Lower lobe of right lung (tissue), 2 donors: ENCODE measurements at regions not wholly inside any gene's neighbourhood (a gene's known extent, or its start where the extent isn't known, plus 50 kb on each side); places are given as distances from the start of the nearest gene placed in this dataset.

Experiments
- ATAC-seq, 2 donors: fragments of 200-7000 bp; cut with Tn5 transposase; one replicate each; pipeline ENCODE4 v1.9.1; 2020 to 2022; ENCODE audit warnings: mild to moderate bottlenecking in 2 of 2, moderate library complexity in 2 of 2
- DNase-seq: peaks from one replicate; pipeline ENCODE4 v3.0.0-alpha.2; 2020
- H3K27ac ChIP-seq: fragments of 200-600 bp; one replicate; pipeline ENCODE4 v1.8.0; 2022
- H3K27me3 ChIP-seq: fragments of 200-600 bp; one replicate; pipeline ENCODE4 v1.8.0; 2022; ENCODE audit warnings: low read depth
- H3K36me3 ChIP-seq: fragments of 200-600 bp; one replicate; pipeline ENCODE4 v1.8.0; 2022; ENCODE audit warnings: mild to moderate bottlenecking
- H3K4me1 ChIP-seq: fragments of 200-600 bp; one replicate; pipeline ENCODE4 v1.8.0; 2022
- H3K4me3 ChIP-seq: fragments of 200-600 bp; one replicate; pipeline ENCODE4 v1.8.0; 2022; ENCODE audit warnings: mild to moderate bottlenecking
- H3K9me3 ChIP-seq: fragments of 200-600 bp; one replicate; pipeline ENCODE4 v1.8.0; 2022
- CTCF ChIP-seq: fragments of 200-600 bp; IDR thresholded peaks from one replicate; pipeline ENCODE4 v1.8.0; 2022; ENCODE audit warnings: antibody characterized with exemption, mild to moderate bottlenecking
- intact Hi-C: fragments of 100-400 bp; cut with DNase I; formaldehyde crosslinking; loops from one replicate; pipeline ENCODE4 v1.11.0; 2022
- donor health status: DM: no; HTN: yes; CAD: no; lungs with severe emphysema.

GRCh38 chr13:39820606-39821005, 165.1 kb downstream of the COG6 start:
- DNase-seq: no peak
- no peaks in the 10 kb centered on the region for H3K36me3 ChIP-seq

GRCh38 chr13:39821977-39822376, 166.5 kb downstream of the COG6 start:
- no peak for TF ChIP-seq CTCF
- H3K27ac ChIP-seq: no peak overlapping the region
- intact Hi-C loops: no loop called here
- H3K9me3 ChIP-seq: no peaks in the 10 kb centered on the region
- ATAC-seq (no peak), DNase-seq (no peak)
- no peaks in the 10 kb centered on the region for H3K36me3 ChIP-seq
- no peaks in the 10 kb centered on the region for H3K27me3 ChIP-seq
- H3K4me1 ChIP-seq: no peaks in the 10 kb centered on the region
- H3K4me3 ChIP-seq: no peak overlapping the region

More at GRCh38 chr13:39820606-39821005, 165.1 kb downstream of the COG6 start:
- ATAC-seq: no peak
- H3K4me1 ChIP-seq: no peaks in the 10 kb centered on the region
- no peak overlapping the region for H3K4me3 ChIP-seq
- no peak for TF ChIP-seq CTCF
- intact Hi-C loops: no loop called here
- H3K27me3 ChIP-seq: no peaks in the 10 kb centered on the region
- H3K27ac ChIP-seq: no peak overlapping the region
- no peaks in the 10 kb centered on the region for H3K9me3 ChIP-seq

- no peaks in the 10 kb centered on the region for H3K27me3 ChIP-seq
- no peaks in the 10 kb centered on the region for H3K36me3 ChIP-seq
- H3K27ac ChIP-seq: no peak overlapping the region
- no peaks in the 10 kb centered on the region for H3K9me3 ChIP-seq
- DNase-seq (no peak), ATAC-seq (no peak)
- TF ChIP-seq CTCF: no peak
- intact Hi-C loops: no loop called here
- no peak overlapping the region for H3K4me3 ChIP-seq
- H3K4me1 ChIP-seq: no peaks in the 10 kb centered on the region
Measured at GRCh38 chr13:39822437-39822836, 167.0 kb downstream of the COG6 start.

- no peaks in the 10 kb centered on the region for H3K36me3 ChIP-seq
- no peak overlapping the region for H3K4me3 ChIP-seq
- H3K27ac ChIP-seq: no peak overlapping the region
- intact Hi-C loops: no loop called here
- no peaks in the 10 kb centered on the region for H3K27me3 ChIP-seq
- no peak for ATAC-seq
- DNase-seq: no peak
- H3K4me1 ChIP-seq: no peaks in the 10 kb centered on the region
- TF ChIP-seq CTCF: no peak
- no peaks in the 10 kb centered on the region for H3K9me3 ChIP-seq
Measured at GRCh38 chr13:39823063-39823713, 167.7 kb downstream of the COG6 start.

- no peak for ATAC-seq
- Histone ChIP-seq H3K4me1 (no peaks in the 10 kb centered on the region), H3K36me3 (no peaks in the 10 kb centered on the region), H3K9me3 (no peaks in the 10 kb centered on the region), H3K27ac (no peak overlapping the region), H3K27me3 (no peaks in the 10 kb centered on the region), H3K4me3 (no peak overlapping the region)
- no peak for DNase-seq
- no peak for TF ChIP-seq CTCF
- intact Hi-C loops: no loop called here
Measured at GRCh38 chr13:39825886-39826285, 170.4 kb downstream of the COG6 start.
